ENCODE measurements at regions not wholly inside any gene's neighbourhood (a gene's known extent, or its start where the extent isn't known, plus 50 kb on each side); places are given as distances from the start of the nearest gene placed in this dataset.

DNA sequence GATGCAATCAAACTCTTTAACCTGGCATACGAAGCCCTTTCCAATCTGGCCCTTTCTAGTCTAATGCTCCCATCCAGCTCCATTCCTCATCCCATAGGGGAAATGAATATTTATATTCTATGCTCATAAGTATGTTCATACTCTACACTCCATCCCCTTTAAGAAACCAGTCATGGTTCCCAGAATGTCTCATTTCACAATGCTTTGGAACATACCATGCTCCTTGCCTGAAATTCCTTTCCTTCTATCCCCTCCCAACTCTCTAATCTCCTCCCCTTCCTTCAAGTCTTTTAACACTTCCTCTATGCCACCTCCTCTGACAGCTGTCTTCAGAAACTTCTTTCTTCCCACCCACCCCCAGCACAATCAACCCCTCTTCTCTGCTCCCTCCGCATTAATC, 207.0 kb upstream of the CAND1 start:
- TF ChIP-seq, protein P1, sequence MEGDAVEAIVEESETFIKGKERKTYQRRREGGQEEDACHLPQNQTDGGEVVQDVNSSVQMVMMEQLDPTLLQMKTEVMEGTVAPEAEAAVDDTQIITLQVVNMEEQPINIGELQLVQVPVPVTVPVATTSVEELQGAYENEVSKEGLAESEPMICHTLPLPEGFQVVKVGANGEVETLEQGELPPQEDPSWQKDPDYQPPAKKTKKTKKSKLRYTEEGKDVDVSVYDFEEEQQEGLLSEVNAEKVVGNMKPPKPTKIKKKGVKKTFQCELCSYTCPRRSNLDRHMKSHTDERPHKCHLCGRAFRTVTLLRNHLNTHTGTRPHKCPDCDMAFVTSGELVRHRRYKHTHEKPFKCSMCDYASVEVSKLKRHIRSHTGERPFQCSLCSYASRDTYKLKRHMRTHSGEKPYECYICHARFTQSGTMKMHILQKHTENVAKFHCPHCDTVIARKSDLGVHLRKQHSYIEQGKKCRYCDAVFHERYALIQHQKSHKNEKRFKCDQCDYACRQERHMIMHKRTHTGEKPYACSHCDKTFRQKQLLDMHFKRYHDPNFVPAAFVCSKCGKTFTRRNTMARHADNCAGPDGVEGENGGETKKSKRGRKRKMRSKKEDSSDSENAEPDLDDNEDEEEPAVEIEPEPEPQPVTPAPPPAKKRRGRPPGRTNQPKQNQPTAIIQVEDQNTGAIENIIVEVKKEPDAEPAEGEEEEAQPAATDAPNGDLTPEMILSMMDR (IDR thresholded peaks at IDR 0.05): no peak
- TF ChIP-seq POLR2A (IDR thresholded peaks at IDR 0.05): no peak
